Natural killer cell (primary cell): ENCODE measurements at regions not wholly inside any gene's neighbourhood (a gene's known extent, or its start where the extent isn't known, plus 50 kb on each side); places are given as distances from the start of the nearest gene placed in this dataset.

Experiments used
- ATAC-seq, 3 donors: fragments of 150-1000 bp in 2 of 3; fragments of 200-7000 bp in 1 of 3; cut with Tn5 transposase; 1 replicate in 1 of 3; 2 replicates in 2 of 3; pipeline ENCODE4 v1.10.0; 2021; ENCODE audit warnings: mild to moderate bottlenecking in 2 of 3, moderate library complexity in 2 of 3
- DNase-seq, 2 donors: peaks; one replicate each; pipeline versions ENCODE4 v3.0.0 to v3.0.0-alpha.2; 2013 to 2021; ENCODE audit warnings: mixed read lengths in 1 of 2
- H3K27ac ChIP-seq: one replicate; pipeline ENCODE4 v1.5.1; 2013; ENCODE audit warnings: mild to moderate bottlenecking, low read length
- H3K27me3 ChIP-seq: one replicate; pipeline ENCODE4 v1.6.1; 2013; ENCODE audit warnings: low read length; ENCODE audit not compliant: control insufficient read depth, insufficient read depth
- H3K36me3 ChIP-seq: one replicate; pipeline ENCODE4 v1.6.1; 2013; ENCODE audit warnings: low read length; ENCODE audit not compliant: control insufficient read depth, insufficient read depth
- H3K4me1 ChIP-seq: one replicate; pipeline ENCODE4 v1.6.1; 2013; ENCODE audit warnings: low read length; ENCODE audit not compliant: control insufficient read depth, insufficient read depth
- H3K4me3 ChIP-seq: one replicate; pipeline ENCODE4 v1.5.1; 2013; ENCODE audit warnings: low read length
- H3K9me3 ChIP-seq: one replicate; pipeline ENCODE4 v1.6.1; 2013; ENCODE audit warnings: low read length; ENCODE audit not compliant: control insufficient read depth, insufficient read depth
- H3K27ac Mint-ChIP-seq, 2 donors: one replicate each; pipeline ENCODE4 v1.8.0; 2022; ENCODE audit warnings: mild to moderate bottlenecking in 2 of 2, mixed read lengths in 2 of 2, moderate library complexity in 1 of 2
- H3K27me3 Mint-ChIP-seq, 2 donors: one replicate each; pipeline ENCODE4 v1.8.0; 2022; ENCODE audit warnings: low read depth in 2 of 2, mixed read lengths in 2 of 2
- H3K36me3 Mint-ChIP-seq: one replicate; pipeline ENCODE4 v1.8.0; 2022; ENCODE audit warnings: mixed read lengths
- H3K4me1 Mint-ChIP-seq, 2 donors: one replicate each; pipeline ENCODE4 v1.8.0; 2022; ENCODE audit warnings: mixed read lengths in 2 of 2
- H3K4me3 Mint-ChIP-seq: one replicate; pipeline ENCODE4 v1.8.0; 2022; ENCODE audit warnings: mild to moderate bottlenecking, moderate library complexity, mixed read lengths
- H3K9me3 Mint-ChIP-seq, 2 donors: one replicate each; pipeline ENCODE4 v1.8.0; 2022; ENCODE audit warnings: mixed read lengths in 2 of 2
- WGBS: methylation state at CpG from one replicate; pipeline ENCODE4 v1.1.7; 2013; ENCODE audit warnings: missing lambda C conversion rate; ENCODE audit not compliant: insufficient coverage; 5-methylcytosine and 5-hydroxymethylcytosine counted together
- intact Hi-C: fragments of 100-400 bp; cut with micrococcal nuclease; formaldehyde crosslinking; loops from one replicate; pipeline ENCODE4 v1.14.2; 2022
- TF ChIP-seq, protein P1 (sequence below): fragments of 200-600 bp; IDR thresholded peaks from one replicate; pipeline ENCODE4 v1.8.0; 2022; ENCODE audit warnings: antibody characterized with exemption

DNA sequence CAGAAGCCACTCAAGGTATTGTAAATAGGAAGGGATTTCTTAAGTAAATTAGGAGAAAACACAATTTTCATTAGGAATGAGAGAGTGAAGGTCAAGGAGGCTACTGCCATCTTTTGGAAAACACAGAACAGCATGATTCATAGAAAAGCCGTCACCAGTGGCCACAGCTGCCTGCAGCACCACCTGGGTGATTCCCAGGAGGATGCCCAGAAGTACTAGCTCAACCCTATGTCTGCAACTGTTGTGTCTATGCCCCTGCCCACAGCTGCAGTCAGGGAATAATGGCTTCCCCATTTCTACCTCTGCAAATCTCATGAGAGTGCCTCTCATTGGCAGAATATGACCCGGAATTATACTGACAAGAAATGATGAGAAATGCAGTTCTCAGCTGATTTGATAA, 300.0 kb downstream of the IGSF11 start:
- intact Hi-C loops = no loop called here
- H3K9me3 ChIP-seq = no peaks in the 10 kb centered on the region
- no peaks in the 10 kb centered on the region for H3K27me3 ChIP-seq
- Mint-ChIP-seq H3K4me1 (no peaks in the 10 kb centered on the region), H3K36me3 (no peaks in the 10 kb centered on the region), H3K4me3 (no peak overlapping the region), H3K27ac (no peak overlapping the region), H3K27me3 (no peaks in the 10 kb centered on the region), H3K9me3 (peaks cover 3 to 8% of the 10 kb centered on the region in 2 donors)
- H3K4me1 ChIP-seq = no peaks in the 10 kb centered on the region
- no peaks in the 10 kb centered on the region for H3K36me3 ChIP-seq
- TF ChIP-seq, protein P1, sequence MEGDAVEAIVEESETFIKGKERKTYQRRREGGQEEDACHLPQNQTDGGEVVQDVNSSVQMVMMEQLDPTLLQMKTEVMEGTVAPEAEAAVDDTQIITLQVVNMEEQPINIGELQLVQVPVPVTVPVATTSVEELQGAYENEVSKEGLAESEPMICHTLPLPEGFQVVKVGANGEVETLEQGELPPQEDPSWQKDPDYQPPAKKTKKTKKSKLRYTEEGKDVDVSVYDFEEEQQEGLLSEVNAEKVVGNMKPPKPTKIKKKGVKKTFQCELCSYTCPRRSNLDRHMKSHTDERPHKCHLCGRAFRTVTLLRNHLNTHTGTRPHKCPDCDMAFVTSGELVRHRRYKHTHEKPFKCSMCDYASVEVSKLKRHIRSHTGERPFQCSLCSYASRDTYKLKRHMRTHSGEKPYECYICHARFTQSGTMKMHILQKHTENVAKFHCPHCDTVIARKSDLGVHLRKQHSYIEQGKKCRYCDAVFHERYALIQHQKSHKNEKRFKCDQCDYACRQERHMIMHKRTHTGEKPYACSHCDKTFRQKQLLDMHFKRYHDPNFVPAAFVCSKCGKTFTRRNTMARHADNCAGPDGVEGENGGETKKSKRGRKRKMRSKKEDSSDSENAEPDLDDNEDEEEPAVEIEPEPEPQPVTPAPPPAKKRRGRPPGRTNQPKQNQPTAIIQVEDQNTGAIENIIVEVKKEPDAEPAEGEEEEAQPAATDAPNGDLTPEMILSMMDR = no peak
- no peak overlapping the region for H3K4me3 ChIP-seq
- DNase-seq (no peak), ATAC-seq (no peak)
- no peak overlapping the region for H3K27ac ChIP-seq
- 81% methylated on average over 2 of the region's 2 CpGs for WGBS

DNA sequence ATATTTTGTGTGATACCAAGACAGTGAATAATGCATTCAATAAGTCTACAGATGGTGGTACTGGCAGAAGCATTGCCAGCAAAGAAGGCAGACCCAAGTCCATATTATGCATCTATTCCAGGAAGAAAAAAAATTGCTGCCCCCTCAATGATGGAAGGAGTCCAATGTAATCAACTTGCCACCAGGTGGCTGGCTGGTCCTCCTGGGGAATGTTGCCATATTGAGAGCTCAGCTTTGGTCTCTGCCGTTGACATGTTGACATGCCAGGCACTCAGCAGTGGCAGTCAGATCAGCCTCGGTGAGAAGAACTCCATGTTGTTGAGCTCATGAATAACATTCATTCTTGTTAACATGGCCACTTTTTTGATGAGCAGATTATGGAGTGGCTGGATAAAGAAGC, 298.5 kb downstream of the IGSF11 start:
- TF ChIP-seq, protein P1 = no peak
- Histone ChIP-seq H3K9me3 (no peaks in the 10 kb centered on the region), H3K36me3 (no peaks in the 10 kb centered on the region), H3K4me1 (no peaks in the 10 kb centered on the region), H3K4me3 (no peak overlapping the region), H3K27me3 (no peaks in the 10 kb centered on the region), H3K27ac (no peak overlapping the region)
- Mint-ChIP-seq H3K4me1 (no peaks in the 10 kb centered on the region), H3K27me3 (no peaks in the 10 kb centered on the region), H3K36me3 (no peaks in the 10 kb centered on the region), H3K9me3 (peaks cover 6 to 10% of the 10 kb centered on the region in 2 donors), H3K27ac (no peak overlapping the region), H3K4me3 (no peak overlapping the region)
- DNase-seq (no peak), ATAC-seq (no peak)
- intact Hi-C loops = no loop called here
- WGBS = 94% methylated on average over 2 of the region's 2 CpGs

- Histone ChIP-seq H3K27me3 (no peaks in the 10 kb centered on the region), H3K27ac (no peak overlapping the region), H3K9me3 (no peaks in the 10 kb centered on the region), H3K4me1 (no peaks in the 10 kb centered on the region), H3K36me3 (no peaks in the 10 kb centered on the region), H3K4me3 (no peak overlapping the region)
- peaks cover 15 to 18% of the 10 kb centered on the region in 2 donors for H3K9me3 Mint-ChIP-seq
- TF ChIP-seq, protein P1 = no peak
- no peak for ATAC-seq
- no peaks in the 10 kb centered on the region for H3K36me3 Mint-ChIP-seq
- WGBS = 92% methylated on average over 2 of the region's 2 CpGs
- H3K27ac Mint-ChIP-seq = no peak overlapping the region
- no peak overlapping the region for H3K4me3 Mint-ChIP-seq
- intact Hi-C loops = no loop called here
- H3K4me1 Mint-ChIP-seq = no peaks in the 10 kb centered on the region
- no peak for DNase-seq
- H3K27me3 Mint-ChIP-seq = no peaks in the 10 kb centered on the region
Observed at GRCh38 chr3:118740722-118741290, 293.8 kb downstream of the IGSF11 start.

- Histone ChIP-seq H3K36me3 (no peaks in the 10 kb centered on the region), H3K4me1 (no peaks in the 10 kb centered on the region), H3K4me3 (no peak overlapping the region), H3K9me3 (no peaks in the 10 kb centered on the region), H3K27me3 (no peaks in the 10 kb centered on the region), H3K27ac (no peak overlapping the region)
- ATAC-seq (no peak), DNase-seq (no peak)
- intact Hi-C loops = no loop called here
- Mint-ChIP-seq H3K4me3 (no peak overlapping the region), H3K36me3 (no peaks in the 10 kb centered on the region), H3K9me3 (peaks cover 12 to 15% of the 10 kb centered on the region in 2 donors), H3K27ac (no peak overlapping the region), H3K27me3 (no peaks in the 10 kb centered on the region), H3K4me1 (no peaks in the 10 kb centered on the region)
- TF ChIP-seq, protein P1 = no peak
- WGBS = 78% methylated on average over 1 of the region's 2 CpGs
Observed at GRCh38 chr3:118742760-118743159, 291.9 kb downstream of the IGSF11 start.
